Activated T-cell treated with anti-CD3 and anti-CD28 coated beads, Interleukin-2, amount 50 U/mL, for 1 hour (primary cell): ENCODE measurements at regions not wholly inside any gene's neighbourhood (a gene's known extent, or its start where the extent isn't known, plus 50 kb on each side); places are given as distances from the start of the nearest gene placed in this dataset.

Source experiments
- DNase-seq: peaks from one replicate; pipeline ENCODE4 v3.0.0-alpha.2; 2020

DNA sequence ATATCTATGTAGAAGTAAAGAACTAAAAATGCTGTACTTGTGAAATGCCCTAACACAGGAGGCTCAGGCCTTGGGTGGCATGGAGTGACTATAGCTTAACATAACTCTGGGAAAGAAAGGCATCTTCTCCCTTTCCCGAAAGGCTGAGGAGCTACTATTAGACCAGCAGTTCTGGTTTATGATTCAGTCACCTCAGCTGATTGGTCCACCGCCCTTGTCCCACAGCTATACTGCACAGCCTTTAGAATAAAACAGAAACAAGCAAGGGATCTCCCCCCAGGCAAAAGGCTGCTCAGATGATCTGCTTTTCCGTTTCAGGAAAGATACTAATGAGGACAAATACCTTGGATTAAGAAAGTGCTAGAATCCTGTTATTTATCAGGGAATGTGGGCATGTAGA, 171.3 kb downstream of the SNCA start:
- no peak for DNase-seq

DNA sequence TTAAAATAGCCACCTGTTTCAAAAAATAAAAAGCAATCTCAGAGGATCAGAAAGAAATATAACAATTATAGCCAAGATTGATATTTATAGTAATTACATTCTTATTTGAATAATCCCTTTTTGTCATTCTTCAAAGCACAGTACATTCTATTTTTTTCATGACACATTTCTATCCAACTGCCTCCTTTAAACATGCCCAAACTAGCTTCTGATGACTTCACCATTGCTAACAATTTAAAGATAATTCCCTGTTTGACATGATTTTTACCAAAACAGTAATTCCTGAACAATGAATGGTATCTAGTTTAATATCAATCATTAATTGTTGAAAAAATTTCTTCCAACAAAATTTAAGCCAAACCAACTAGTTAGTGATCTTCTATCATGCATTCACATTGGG, 172.4 kb downstream of the SNCA start:
- DNase-seq: no peak

DNA sequence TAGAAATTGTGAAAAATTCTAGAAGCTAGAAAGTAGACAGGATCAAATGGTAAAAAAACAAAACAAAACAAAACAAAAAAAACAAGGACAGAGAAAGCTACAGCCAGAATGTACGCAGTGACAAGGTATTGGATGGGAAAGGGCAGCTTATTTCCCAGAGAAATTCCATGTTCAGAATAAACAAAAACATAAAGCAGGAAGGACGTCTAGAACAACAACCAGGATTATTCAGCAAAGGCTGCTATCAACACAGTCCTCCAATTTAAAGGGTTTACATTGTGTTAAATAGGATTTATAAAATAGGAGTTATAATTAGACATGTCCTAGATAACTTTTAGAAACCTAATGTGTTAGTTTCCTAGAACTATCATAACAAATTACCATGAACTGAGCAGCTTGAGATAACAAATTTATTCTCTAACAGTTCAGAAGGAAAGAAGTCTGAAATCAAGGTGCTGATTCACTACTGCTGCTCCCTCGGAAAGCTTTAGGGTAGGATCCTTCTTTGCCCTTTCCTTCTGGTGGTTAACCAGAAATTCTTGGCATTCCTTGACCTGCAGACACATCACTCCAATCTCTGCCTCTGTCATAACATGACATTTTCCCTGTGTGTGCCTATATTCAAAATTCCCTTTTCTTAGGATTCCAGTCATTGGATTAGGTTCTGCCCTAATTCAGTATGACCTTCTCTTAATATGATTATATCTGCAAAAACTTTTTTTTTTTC, 175.6 kb downstream of the SNCA start:
- no peak for DNase-seq

DNA sequence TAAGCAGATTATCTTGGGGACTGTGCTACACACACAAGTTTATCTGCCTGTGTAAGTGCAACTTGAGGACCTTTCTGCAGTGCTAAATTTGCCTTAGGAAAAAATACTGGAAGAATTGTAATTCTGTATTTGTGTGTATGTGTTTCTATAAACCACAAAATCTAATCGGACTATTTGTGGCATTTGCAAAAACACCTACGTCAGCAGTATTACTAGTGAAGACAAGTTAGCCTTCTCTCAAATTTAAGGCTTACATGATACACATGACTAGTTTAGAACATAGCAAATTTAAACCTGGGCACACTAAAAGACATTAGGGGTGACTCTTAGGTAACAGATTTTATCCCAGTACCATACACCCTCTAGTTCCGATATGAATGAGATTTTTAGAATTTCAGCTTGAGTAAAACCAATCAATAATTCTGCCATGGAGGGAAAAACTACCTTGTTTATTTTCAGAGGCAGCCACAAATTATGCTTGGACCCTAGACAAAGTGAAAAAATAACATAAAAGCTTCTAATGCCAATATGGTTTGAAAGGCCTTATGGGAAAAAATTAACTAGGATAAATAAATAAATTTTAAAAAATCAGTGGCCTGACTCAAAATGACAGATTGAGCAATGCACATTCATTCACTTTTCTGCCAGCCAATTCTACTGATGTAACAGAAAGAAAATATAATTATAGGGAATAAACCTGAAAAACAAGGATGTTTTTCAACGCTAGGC, 176.4 kb downstream of the SNCA start:
- DNase-seq: no peak

DNA sequence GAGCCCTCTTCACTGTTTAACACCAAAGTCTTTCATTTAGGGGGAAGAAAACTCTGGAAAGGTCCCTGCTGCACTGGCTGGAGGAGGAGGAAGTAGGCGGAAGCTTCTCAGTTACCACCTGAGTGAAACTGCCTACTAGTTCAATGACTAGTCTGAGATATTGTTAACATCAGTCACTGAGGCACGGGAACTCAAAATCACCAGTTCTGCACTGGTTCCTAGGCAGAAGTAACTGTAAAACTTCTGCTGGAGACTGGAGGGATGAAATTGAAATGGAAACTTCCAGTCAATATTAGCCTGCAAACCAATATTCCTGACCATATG, 178.3 kb downstream of the SNCA start:
- DNase-seq: no peak

DNA sequence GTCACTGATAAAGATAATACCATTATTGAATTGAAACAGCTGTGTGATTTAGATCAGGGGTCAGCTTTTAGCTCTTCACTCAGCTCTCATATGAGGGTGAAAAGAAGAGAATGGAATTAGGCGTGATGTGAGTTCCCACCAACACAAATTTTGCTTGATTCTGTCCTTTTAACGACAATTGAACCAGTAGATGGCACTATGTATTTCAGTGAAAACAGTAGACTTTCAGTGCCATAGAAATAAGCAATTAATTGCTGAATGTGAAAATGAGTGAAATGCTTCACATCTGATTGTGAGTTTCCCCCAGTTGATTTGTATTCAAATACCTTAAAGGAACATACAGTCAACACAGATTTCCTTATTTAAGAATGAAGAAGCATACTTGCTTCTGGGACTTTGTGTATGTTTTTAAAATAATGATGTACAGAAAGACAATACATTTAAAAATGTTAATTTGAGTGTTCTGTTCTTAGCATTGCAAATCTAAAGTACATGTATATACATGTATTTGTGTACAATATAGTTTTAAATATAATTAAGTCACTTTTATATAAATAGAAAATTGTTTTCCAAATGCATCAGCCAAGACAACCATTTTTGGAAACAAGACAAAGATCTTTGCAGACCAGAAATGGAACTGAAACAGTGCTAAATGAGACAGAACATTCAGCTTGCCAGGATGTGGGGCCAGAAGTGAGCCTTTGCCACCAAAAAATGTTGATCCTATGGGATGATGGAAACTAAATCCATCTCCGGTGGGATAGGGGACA, 178.8 kb downstream of the SNCA start:
- no peak for DNase-seq

DNA sequence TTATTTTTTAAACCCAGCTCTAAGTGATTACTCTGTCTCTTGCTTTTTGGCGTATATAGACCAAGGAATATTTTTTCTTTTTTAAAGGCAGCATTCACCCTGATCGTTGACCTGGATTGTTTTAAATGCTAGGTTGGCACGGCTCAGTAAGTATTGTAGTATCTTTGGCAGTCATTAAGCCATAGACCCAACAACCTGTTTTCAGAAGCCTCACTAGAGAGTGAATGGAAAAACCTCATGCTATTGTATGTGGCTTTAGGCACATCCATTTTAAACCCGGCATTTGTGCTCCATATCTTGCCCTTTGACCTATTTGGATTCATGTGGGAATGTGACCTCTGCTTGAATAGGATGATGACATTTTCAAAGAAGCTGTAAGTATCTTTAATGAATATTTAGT, 183.9 kb downstream of the SNCA start:
- DNase-seq: no peak

DNA sequence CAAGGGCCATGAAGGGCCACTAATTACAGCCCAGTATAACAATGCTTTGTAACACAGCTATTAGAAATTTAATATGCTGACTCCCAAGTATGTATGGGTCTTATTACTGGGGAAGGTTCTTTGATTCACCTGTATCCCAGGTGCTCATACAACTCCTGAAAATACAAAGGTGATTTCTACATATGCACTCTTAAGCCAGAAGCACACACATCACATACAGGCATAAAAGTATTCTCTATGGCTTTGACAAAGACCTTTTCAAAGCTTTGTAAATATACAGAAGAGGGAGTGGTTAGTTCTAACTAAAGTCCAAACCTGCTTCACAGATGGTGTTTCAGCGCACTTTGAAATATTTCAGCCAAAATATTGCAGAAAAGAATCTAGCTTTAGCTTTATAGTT, 191.5 kb downstream of the SNCA start:
- DNase-seq: no peak

DNA sequence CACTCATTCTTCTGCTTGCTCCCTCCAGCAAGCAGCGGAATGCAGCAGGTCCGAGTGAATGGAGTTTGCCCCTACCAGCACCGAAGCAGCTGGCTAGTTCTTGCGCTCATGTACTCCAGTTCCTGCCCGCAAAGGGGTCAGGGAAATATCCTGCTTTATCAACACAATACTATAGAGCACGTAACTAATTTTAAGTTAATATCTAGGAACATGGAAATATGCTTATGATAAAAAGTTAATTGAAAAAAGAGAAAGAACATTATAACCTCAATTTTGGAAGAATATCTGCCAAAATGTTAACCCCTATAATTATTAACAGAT, 195.6 kb downstream of the SNCA start:
- DNase-seq: no peak

DNA sequence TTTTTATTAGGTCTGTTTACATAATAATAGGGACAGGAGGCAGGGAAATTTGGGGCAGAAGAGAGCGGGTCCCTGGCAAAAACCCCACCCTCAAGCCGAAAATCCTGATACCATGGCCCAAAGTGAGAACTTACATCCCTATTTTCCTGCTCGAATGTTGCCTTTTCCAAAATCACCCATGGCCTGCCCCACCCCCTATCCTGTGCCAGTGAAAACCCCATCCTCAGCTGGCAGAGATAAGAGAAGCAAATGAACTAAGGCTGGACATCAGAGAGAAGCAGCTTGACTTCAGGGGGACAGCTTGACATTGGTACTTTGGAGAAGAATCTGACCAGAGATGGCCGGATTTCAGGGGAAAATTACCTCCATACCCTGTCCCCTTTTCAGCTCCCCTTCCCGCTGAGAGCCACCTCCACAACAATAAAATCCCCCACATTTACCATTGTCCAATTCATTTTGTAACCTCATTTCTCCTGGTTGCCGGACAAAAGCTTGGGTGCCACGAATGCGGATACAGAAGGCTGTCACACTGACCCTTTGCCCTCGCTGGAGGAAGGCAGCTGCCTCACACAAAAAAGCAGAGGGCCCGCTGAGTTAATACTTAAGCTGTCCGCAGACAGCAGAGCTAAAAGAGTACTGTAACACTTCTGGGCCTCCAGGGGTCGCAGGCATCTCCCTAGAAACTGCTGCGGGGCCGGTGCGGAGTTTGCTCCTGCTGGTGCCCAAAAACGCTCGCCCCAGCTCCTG, 196.2 kb downstream of the SNCA start:
- no peak for DNase-seq

DNA sequence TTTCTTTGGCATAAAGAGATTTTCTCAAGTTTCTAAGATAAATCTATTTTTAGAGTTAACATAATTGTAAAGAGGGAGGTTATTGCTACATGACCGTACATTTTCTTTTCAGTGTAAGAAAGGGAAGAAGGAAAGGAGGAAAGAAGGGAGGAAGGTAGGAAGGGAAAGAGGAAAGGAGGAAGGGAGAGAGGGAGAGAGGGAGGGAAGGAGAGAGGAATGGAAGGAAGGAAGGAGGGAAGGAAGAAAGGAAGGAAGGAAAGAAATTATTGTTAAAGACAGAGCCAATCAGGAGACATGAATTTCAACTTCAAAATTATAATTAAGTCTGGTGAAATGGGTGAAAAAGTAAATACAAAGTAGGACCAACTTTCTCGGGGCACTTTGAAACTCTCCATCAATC, 197.6 kb downstream of the SNCA start:
- DNase-seq: no peak

DNA sequence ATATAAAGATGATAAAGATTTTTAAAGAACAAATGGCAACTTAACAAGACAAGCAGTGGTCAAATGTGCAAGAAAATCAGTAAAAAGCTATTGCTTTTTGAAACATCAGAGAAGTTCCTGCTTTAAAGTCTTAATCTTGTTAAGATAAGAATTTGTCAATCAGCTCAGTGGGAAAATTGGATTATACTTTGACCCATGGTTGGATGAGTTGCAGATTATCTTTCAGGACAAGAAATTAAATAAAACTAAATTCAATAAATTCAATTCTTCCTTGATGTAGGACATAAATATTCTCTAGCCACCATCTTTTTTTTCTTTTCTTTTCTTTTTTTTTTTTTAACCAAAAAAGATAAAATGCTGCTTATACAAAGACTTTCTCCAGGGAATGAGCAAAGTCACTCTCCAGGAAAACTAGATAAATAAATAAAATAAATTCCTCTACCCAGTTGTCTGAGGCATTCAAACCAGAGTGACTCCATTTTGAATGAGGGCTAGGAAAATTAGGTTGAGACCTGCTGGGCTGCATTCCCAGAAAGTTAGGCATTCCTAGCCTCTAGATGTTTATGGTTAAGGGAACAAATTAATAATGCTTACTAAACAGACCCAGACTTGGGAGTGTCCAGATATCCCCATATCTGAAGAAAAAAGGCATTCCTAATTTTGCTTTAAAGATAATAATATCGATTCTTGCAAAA, 211.2 kb downstream of the SNCA start:
- no peak for DNase-seq

DNA sequence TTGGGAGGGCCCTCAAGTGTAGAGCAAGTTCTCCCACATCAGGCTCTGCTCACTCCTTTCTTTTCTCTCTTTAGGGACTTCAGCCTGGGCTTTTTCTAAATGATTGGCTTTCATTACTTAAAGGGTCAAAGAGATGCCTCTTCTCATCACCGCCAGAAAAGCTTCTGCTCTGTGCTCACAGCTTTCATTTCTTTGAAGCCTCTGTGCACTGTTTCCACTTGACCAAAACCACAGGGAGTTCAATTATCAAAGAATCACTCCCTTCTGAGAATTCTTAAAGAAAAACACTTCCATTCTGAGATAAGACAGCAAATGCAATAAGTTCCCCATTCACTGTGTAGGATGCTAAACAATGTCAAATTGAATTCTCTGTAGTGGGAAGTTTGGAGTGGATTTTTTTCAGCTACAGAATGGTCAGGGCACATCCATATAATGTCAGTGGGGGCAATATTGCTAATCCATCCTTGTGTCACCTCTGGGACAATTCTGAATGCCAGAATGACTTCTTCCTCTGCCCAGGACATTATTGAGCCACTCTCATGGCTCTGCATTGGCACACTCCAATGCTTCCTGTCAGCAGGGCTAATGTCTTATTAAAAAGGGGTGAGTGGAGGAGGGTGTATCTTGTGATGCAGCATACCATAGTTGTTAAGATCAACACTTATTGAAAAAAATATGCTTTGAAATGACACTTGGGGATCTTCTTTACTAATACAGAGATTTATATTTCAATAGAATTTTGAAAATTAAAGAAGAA, 217.6 kb downstream of the SNCA start:
- no peak for DNase-seq

DNA sequence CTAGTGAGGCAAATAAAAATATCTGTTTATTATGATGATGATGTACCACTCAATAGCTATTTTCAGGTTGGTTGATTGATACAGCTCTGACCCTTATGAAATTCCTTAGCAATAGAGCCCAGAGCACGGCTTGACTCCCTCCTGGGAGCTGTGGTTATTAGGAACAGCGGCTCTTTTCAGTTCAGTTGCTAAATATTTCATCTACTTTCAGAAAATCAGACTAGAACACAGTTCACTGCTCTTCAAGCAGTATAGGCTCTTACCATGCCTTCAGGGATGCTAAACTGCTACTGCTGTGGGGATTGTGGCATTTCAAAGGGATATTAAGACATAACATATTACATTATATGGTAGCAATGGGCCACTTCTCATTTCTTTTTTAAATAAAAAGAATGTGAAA, 218.8 kb downstream of the SNCA start:
- DNase-seq: no peak

DNA sequence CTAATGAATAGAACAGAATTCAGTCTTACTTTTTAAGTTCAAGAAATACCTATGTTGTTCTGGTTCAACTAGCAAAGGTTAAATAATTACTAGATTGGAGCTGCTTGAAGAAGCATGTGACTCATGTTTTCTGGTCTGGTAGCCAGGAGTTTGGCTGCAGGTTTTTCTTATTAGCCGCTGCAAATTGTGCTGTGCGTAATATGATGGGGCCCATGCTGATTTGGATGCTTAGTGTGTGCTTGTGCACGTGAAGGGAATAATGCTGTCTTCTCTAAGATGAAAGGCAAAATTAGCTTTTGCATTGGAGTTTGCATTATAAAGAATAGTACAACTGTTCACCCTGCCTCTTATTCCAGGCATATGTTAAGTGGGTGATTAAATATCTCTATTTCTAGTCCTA, 219.6 kb downstream of the SNCA start:
- no peak for DNase-seq

DNA sequence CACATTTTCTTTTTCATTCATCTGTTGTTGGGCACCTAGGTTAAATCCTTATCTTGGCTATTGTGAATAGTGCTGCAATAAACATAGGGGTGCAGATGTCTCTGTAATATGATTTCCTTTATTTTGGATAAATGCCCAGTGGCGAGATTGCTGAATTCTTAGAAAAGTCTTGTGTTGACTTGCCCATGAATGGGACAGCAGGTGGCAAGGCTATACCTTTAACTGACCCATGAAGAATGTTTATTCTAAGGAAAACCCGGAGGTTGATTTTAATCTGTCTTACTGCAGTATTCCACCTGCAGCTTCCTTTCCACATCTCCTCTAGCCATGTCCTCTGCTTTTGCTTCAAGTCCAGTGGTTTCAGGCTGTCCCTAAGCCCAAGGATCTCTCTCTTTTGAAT, 220.6 kb downstream of the SNCA start:
- no peak for DNase-seq

DNA sequence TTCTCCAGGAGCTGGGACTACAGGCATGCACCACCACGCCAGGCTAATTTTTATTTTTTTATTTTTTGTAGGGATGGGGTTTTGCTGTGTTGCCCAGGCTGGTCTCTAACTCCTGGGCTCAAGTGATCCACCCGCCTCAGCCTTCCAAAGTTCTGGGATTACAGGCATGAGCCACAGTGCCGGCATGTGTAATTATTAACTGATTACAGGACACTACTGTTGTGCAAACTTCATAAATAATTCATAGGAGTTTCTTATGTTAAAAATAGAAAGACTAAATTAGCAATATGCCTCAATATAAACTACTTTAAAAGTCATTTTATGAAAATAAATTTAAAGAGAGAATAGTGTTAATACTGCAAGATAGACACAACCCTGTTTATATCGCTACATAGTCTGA, 221.9 kb downstream of the SNCA start:
- no peak for DNase-seq

DNA sequence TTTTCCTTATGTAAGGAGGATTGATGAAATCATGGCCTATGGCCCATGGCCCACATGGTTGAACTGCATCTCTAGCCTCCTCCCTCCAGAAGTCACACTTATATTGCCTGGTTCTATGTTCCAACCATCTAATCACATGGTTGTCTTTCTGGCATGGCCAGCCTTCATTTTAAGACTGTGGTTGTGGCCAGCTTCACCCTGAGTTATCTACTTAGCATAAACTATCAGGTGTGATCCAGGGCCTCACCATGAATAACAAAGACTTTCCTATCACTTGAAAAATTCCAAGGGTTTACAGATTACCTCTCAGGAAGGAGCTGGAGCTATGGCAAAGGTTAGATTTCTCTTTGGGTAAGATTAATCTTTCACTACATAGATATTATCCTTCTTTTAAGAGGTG, 222.8 kb downstream of the SNCA start:
- no peak for DNase-seq

DNA sequence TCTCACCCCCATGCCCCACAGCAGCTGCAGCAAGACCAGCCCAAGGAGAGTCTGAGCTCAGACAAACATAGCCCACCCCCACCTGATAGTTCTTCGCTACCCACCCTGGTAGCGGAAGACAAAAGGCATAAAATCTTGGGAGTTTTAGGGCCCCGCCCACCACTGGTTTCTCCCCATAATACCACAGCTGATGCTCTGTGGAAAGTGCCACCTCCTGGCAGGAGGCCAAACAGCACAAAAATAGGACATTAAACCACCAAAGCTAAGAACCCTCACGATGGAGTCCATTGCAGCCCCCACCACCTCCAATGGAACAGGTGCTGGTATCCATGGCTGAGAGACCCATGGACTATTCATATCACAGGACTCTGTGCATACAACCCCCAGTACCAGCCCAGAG, 226.7 kb downstream of the SNCA start:
- no peak for DNase-seq

DNA sequence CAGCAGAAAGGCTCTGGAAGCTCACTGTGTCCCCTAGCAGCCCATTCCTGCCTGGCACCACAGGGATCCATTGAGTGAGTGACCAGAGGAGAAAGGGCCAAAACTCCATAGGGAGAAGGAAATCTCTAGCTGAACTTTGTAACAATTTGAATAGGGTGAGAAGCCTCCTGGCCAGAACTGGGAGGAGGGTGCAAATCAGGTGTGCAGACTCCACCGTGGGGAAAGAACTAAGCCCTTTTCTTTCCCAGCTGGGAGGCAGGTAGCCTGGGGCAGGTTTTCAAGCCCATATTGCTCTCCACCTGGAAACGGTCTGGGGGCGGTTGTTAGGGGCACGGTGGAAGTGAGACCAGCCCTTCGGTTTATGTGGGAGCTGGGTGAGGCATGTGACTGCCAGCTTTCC, 227.2 kb downstream of the SNCA start:
- no peak for DNase-seq

DNA sequence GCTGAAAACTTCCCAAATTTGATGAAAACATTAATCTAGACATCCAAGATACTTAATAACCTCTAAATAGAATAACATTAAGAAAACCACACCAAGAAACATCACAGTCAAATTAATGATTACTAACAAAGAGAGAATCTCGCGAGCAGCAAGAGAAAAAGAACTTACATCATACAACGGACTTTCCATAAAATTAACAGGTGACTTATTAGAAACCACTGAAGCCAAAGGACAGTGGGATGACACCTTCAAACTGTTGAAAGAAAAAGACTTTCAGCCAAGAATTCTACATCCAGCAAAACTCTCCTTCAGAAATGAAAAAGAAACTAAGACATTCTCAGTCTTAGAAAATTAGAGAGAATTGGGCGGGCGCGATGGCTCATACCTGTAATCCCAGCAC, 232.0 kb downstream of the SNCA start:
- DNase-seq: no peak

DNA sequence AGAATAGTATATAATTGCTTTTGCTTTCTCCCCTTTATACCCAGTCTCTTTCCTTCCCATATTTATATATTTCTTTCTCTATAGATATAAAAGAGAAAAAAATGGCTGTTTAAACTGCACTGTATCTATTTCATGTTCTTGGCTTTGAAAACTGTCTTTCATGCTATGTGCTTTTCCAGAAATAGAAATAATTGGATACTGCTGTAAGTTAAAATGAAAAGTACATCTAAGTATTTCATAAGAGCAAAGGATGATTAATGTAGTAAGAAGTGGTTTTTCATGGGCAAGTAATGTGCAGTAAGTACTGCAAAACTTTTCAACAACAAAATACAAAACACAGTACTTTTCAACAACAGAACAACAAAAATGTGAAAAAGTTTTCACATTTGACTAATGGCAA, 237.9 kb downstream of the SNCA start:
- DNase-seq: no peak
